EH (cell line): ENCODE measurements at regions not wholly inside any gene's neighbourhood (a gene's known extent, or its start where the extent isn't known, plus 50 kb on each side); places are given as distances from the start of the nearest gene placed in this dataset.
"Not testable (repeated sequence)": the region's sequence is repeated elsewhere in the genome, so short reads cannot be mapped to it uniquely, and the experiment has no call there.

Source experiments
- DNase-seq: peaks from one replicate; pipeline ENCODE4 v3.0.0-alpha.2; 2015; ENCODE audit warnings: low read depth

- DNase-seq: no peak
Measured at GRCh38 chr19:28066161-28066560, 1146.8 kb downstream of the UQCRFS1 start.

- DNase-seq: no peak
Measured at GRCh38 chr19:28065026-28065425, 1147.9 kb downstream of the UQCRFS1 start.

GRCh38 chr19:28063702-28064101 lies 1149.2 kb downstream of the UQCRFS1 start:
- no peak for DNase-seq

- no peak for DNase-seq
Measured at GRCh38 chr19:28061111-28061510, 1151.8 kb downstream of the UQCRFS1 start.

- DNase-seq: not testable (repeated sequence)
Measured at GRCh38 chr19:28057026-28057425, 1155.9 kb downstream of the UQCRFS1 start.

GRCh38 chr19:28051047-28051446 lies 1161.9 kb downstream of the UQCRFS1 start:
- DNase-seq: no peak

GRCh38 chr19:28049875-28050274 lies 1163.1 kb downstream of the UQCRFS1 start:
- DNase-seq: no peak

GRCh38 chr19:28046932-28047331 lies 1166.0 kb downstream of the UQCRFS1 start:
- DNase-seq: no peak

GRCh38 chr19:28045621-28046020 lies 1167.3 kb downstream of the UQCRFS1 start:
- DNase-seq: no peak

- no peak for DNase-seq
Measured at GRCh38 chr19:28044477-28044876, 1168.5 kb downstream of the UQCRFS1 start.

GRCh38 chr19:28042516-28042915 lies 1170.4 kb downstream of the UQCRFS1 start:
- no peak for DNase-seq

GRCh38 chr19:28039677-28040381 lies 1173.1 kb downstream of the UQCRFS1 start:
- DNase-seq: no peak

GRCh38 chr19:28037186-28037585 lies 1175.8 kb downstream of the UQCRFS1 start:
- no peak for DNase-seq

- no peak for DNase-seq
Measured at GRCh38 chr19:28036486-28036885, 1176.5 kb downstream of the UQCRFS1 start.

GRCh38 chr19:28034936-28035335 lies 1178.0 kb downstream of the UQCRFS1 start:
- no peak for DNase-seq

GRCh38 chr19:28028881-28029444 lies 1184.0 kb downstream of the UQCRFS1 start:
- DNase-seq: no peak

- DNase-seq: no peak
Measured at GRCh38 chr19:28027116-28027515, 1185.8 kb downstream of the UQCRFS1 start.

- DNase-seq: no peak
Measured at GRCh38 chr19:28026636-28027035, 1186.3 kb downstream of the UQCRFS1 start.

- no peak for DNase-seq
Measured at GRCh38 chr19:28024920-28025319, 1188.0 kb downstream of the UQCRFS1 start.

- DNase-seq: no peak
Measured at GRCh38 chr19:28023064-28023463, 1189.9 kb downstream of the UQCRFS1 start.

- no peak for DNase-seq
Measured at GRCh38 chr19:28022506-28022905, 1190.4 kb downstream of the UQCRFS1 start.

GRCh38 chr19:28021259-28022185 lies 1191.4 kb downstream of the UQCRFS1 start:
- no peak for DNase-seq
